Neutrophil (primary cell): ENCODE measurements at regions not wholly inside any gene's neighbourhood (a gene's known extent, or its start where the extent isn't known, plus 50 kb on each side); places are given as distances from the start of the nearest gene placed in this dataset.

Experiments used
- H3K27ac ChIP-seq: fragments of 200-600 bp; sonication (generic); 2 replicates; pipeline ENCODE4 v1.5.1; 2016; ENCODE audit warnings: mild to moderate bottlenecking, moderate library complexity
- H3K27me3 ChIP-seq: fragments of 200-600 bp; sonication (generic); 2 replicates; pipeline ENCODE4 v1.6.0; 2016; ENCODE audit warnings: mild to moderate bottlenecking
- H3K36me3 ChIP-seq: fragments of 200-600 bp; sonication (generic); 2 replicates; pipeline ENCODE4 v1.5.1; 2017
- H3K4me1 ChIP-seq, 2 experiments: fragments of 200-600 bp in 1 of 2; sonication (generic) in 1 of 2; 1 replicate in 1 of 2; 2 replicates in 1 of 2; pipeline versions ENCODE4 v1.5.1 to v1.6.1; 2013 to 2016; ENCODE audit warnings: low read depth in 1 of 2, low read length in 1 of 2, mild to moderate bottlenecking in 1 of 2, moderate library complexity in 1 of 2; ENCODE audit not compliant: control insufficient read depth in 1 of 2, insufficient read depth in 1 of 2
- H3K4me3 ChIP-seq, 2 experiments: fragments of 200-600 bp in 1 of 2; sonication (generic) in 1 of 2; 1 replicate in 1 of 2; 2 replicates in 1 of 2; pipeline ENCODE4 v1.5.1; 2013 to 2016; ENCODE audit warnings: low read depth in 1 of 2, low read length in 1 of 2, mild to moderate bottlenecking in 1 of 2, moderate library complexity in 1 of 2
- H3K9me3 ChIP-seq: fragments of 200-600 bp; sonication (generic); 2 replicates; pipeline ENCODE4 v1.5.1; 2016
- TF ChIP-seq, protein P1 (sequence below): fragments of 200-600 bp; sonication (generic); IDR thresholded peaks from 2 replicates; pipeline ENCODE4 v1.5.1; 2016; ENCODE audit warnings: antibody characterized with exemption

DNA sequence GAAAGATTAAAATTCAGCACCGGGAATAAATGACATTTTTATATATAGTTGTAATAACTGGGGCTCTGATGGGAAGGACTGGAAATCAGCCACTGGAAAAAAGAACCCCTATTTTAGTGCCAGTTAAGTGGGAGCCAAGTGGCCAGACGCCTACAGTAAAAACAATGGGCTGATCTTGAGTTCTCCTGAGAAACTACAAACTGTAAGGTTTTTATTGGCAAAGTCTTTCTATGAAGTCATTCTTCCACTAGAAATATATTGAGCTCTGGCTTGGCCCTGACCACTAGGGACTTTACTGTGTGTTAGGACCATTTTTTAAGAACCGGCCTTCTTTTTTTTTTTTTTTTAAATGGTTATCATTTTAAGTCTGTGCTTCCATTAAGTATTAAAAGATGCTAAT is 79.6 kb downstream of the ZNF22 start:
- TF ChIP-seq, protein P1, sequence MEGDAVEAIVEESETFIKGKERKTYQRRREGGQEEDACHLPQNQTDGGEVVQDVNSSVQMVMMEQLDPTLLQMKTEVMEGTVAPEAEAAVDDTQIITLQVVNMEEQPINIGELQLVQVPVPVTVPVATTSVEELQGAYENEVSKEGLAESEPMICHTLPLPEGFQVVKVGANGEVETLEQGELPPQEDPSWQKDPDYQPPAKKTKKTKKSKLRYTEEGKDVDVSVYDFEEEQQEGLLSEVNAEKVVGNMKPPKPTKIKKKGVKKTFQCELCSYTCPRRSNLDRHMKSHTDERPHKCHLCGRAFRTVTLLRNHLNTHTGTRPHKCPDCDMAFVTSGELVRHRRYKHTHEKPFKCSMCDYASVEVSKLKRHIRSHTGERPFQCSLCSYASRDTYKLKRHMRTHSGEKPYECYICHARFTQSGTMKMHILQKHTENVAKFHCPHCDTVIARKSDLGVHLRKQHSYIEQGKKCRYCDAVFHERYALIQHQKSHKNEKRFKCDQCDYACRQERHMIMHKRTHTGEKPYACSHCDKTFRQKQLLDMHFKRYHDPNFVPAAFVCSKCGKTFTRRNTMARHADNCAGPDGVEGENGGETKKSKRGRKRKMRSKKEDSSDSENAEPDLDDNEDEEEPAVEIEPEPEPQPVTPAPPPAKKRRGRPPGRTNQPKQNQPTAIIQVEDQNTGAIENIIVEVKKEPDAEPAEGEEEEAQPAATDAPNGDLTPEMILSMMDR, result no peak
- Histone ChIP-seq H3K27ac (no peak overlapping the region), H3K36me3 (no peaks in the 10 kb centered on the region), H3K9me3 (no peaks in the 10 kb centered on the region), H3K27me3 (peaks cover 23% of the 10 kb centered on the region), H3K4me3 (no peak overlapping the region), H3K4me1 (no peaks in the 10 kb centered on the region)

DNA sequence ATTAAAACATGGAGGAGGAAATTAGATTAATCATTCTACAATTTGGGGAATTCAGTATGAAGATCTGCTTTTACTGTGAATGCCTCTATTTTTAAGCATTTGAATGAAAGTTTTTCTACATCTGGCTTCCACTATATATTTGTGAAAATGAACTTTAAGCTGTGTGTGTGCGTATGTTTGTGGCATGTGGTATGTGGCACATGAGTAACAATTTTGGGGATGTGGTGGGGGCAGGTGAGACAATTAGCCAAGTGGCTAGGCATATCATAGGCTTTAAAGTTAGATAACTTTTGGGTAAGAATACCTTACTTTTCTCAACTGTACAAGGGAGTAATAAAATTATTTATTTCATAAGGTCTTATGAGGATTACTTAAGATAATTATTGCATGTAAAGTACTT is 81.5 kb downstream of the ZNF22 start:
- H3K27me3 ChIP-seq, result peaks cover 9% of the 10 kb centered on the region
- H3K4me1 ChIP-seq, result no peaks in the 10 kb centered on the region
- H3K36me3 ChIP-seq, result no peaks in the 10 kb centered on the region
- H3K27ac ChIP-seq, result no peak overlapping the region
- no peak overlapping the region for H3K4me3 ChIP-seq
- no peaks in the 10 kb centered on the region for H3K9me3 ChIP-seq
- TF ChIP-seq, protein P1, result no peak

DNA sequence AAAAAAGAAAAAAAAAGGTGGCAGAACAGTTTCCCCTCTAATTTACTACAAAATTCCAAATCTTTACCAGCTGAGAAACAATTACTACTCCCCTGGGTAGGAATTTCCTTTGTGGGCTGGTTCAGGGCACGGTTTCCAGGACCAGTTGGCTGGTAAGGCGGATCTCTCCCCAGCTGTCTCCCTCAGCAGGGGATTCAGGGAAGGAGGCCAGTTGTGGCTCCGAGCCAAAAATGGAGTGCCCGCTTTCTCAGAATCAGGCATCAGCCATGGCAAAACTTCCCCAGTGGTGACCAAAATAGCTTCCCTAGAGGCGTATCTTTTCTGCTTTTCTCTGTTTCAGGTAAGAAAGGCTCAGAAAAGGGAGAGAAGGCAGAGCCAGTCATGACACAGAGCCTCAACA is 91.2 kb downstream of the ZNF22 start:
- Histone ChIP-seq H3K27me3 (no peaks in the 10 kb centered on the region), H3K4me1 (no peaks in the 10 kb centered on the region), H3K4me3 (no peak overlapping the region), H3K9me3 (no peaks in the 10 kb centered on the region), H3K27ac (no peak overlapping the region), H3K36me3 (no peaks in the 10 kb centered on the region)
- TF ChIP-seq, protein P1, result no peak

DNA sequence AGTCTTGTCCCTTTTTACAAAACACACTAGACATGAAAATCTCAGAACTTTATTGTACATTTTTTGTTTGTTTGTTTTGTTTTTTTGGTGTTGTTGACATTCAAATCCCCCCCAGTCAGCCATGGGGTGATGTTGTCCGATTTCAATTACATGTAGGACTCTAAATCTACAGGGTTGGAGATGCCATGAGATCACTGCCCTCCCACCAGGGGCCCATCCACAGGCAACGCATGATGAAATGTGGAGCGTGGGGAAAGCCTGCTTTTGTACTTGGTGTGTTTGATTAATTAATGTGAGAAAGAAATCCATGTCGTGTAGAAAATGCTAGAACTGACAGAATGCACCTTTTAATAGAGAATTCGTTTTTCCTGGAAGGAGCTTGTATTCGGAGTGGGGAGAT is 93.2 kb downstream of the ZNF22 start:
- H3K27me3 ChIP-seq, result no peaks in the 10 kb centered on the region
- no peak overlapping the region for H3K4me3 ChIP-seq
- H3K27ac ChIP-seq, result no peak overlapping the region
- no peaks in the 10 kb centered on the region for H3K4me1 ChIP-seq
- H3K36me3 ChIP-seq, result no peaks in the 10 kb centered on the region
- TF ChIP-seq, protein P1, result no peak
- H3K9me3 ChIP-seq, result no peaks in the 10 kb centered on the region

DNA sequence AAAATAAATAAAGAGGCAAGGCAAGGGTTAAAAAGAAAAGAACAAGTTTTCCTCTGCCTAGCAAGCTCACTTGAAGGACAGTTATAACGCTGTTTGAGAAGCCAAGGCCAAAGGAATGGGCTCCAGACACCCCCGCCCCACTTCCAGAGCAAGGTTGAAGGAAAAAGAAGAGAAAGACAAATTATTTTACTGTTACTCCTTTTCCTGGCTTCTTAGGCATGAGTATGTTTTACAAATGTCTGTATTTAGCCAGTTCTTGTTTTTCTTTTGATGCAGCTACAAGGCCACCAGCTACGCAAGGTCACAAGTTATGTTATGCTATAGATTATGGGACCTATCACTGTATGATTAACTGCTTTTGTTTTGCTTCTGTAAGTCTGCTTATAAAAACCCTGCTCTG is 94.6 kb downstream of the ZNF22 start:
- Histone ChIP-seq H3K27ac (no peak overlapping the region), H3K36me3 (no peaks in the 10 kb centered on the region), H3K4me3 (no peak overlapping the region), H3K27me3 (peaks cover 9% of the 10 kb centered on the region), H3K4me1 (no peaks in the 10 kb centered on the region), H3K9me3 (no peaks in the 10 kb centered on the region)
- TF ChIP-seq, protein P1, result no peak

DNA sequence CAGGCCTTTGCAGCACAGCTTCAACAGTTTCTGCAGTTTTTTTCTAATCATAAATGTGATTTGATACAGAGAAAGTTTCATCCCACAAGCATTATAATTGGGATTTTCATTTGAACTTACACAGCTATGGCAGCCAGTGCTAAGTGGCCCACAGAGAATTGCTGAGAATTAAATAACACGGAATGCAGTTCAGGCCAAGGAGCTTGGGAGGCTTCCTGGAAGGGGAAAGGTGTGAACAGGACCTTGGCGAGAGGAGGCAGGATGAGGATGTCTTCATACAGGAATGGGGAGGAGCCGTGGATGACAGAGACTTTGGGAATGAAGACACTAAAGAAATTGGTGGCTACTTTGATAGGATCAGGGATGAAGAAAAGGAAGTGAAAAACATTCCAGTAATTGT is 95.3 kb downstream of the ZNF22 start:
- TF ChIP-seq, protein P1, result no peak
- no peaks in the 10 kb centered on the region for H3K4me1 ChIP-seq
- no peaks in the 10 kb centered on the region for H3K9me3 ChIP-seq
- peaks cover 16% of the 10 kb centered on the region for H3K27me3 ChIP-seq
- H3K4me3 ChIP-seq, result no peak overlapping the region
- H3K27ac ChIP-seq, result no peak overlapping the region
- no peaks in the 10 kb centered on the region for H3K36me3 ChIP-seq
